G401.6 (cell line): ENCODE measurements at regions not wholly inside any gene's neighbourhood (a gene's known extent, or its start where the extent isn't known, plus 50 kb on each side); places are given as distances from the start of the nearest gene placed in this dataset.

Experiments
- FAIRE-seq: peaks from 2 replicates; lab custom pipeline; 2012; peaks lifted over from hg19 to GRCh38; lab: Jason Lieb, UNC

- FAIRE-seq: no peak
Measured at GRCh38 chr10:125397608-125398007, 237.2 kb upstream of the CTBP2 start.

DNA sequence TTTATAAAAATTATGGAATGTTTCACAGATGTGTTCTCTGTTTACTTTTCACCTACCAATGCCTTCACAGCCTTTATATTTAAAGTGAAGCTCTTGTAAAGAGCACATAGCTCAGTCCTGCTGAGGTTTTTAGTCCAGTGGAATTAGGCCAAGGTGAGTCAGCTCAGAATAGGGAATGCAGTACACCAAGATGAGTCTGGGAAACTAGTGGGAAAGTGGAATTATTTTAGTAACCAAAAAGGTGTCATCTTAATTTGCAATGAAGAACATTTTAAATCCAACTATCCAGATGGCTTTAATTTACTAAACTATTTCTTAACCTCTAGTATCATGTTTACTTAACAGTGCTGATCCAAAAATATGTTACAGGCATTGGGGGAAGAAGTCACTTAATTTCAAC, 236.3 kb upstream of the CTBP2 start:
- FAIRE-seq: no peak

GRCh38 chr10:125392609-125393008, 232.2 kb upstream of the CTBP2 start:
- no peak for FAIRE-seq

- FAIRE-seq: no peak
Measured at GRCh38 chr10:125392154-125392553, 231.8 kb upstream of the CTBP2 start.

DNA sequence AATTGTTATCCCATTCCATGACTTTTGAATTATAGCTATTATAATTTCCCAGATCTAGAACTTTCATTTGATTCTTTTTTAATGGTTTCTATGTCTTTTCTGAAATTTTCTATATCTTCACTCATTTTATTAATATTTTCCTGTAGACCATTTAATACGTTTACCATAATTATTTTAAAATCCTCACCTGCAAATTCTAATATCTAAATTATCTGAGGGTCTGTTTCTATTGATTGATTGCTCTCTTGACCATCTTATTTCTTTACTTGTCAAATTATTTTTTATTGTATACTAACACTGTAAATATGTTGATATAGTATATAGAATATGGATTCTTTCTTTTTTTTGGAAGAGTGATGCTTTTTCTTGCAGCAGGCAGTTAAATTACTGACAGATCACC, 229.3 kb upstream of the CTBP2 start:
- no peak for FAIRE-seq

- no peak for FAIRE-seq
Measured at GRCh38 chr10:125379592-125379991, 219.2 kb upstream of the CTBP2 start.

DNA sequence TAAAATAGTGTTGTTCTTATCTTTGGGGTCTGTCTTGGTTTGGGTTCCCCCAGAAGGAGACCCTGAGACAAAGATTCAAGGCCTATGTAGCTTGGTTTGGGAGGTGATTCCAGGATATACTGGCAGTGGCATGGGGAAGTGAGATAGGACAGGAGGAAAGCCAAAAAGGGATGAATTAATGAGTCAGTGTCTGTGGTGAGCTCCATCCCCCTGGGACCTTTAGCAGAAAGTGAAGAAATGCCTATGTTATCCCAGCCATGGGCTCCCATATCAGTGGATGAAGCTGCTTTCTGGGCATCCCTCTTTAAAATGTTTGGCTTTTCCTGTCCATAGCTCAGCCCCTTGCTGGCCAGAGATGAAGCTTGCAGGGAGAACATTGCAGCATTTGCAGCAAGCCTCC, 217.0 kb upstream of the CTBP2 start:
- FAIRE-seq: no peak

DNA sequence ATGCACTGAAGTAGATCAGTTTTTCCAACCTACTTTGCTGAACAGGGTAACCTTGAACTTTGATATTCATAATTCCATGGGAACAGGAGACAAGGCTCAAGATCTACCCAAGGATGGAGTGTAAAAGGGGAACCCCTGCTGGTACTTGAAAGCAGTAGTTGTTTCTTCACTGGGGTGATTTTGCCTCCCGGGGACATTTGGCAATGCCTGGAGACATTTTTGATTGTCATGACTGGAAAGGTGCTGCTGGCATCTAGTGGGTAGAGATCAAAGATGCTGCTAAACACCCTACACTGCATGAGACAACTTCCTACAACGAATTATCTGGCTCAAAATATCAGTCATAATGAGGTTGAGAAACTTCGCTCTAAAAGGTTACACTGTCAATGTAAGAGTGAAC, 214.8 kb upstream of the CTBP2 start:
- no peak for FAIRE-seq

- no peak for FAIRE-seq
Measured at GRCh38 chr10:125373546-125373945, 213.2 kb upstream of the CTBP2 start.

GRCh38 chr10:125370578-125370977, 210.2 kb upstream of the CTBP2 start:
- FAIRE-seq: no peak

- no peak for FAIRE-seq
Measured at GRCh38 chr10:125369382-125370326, 209.3 kb upstream of the CTBP2 start.

GRCh38 chr10:125368146-125368545, 207.8 kb upstream of the CTBP2 start:
- no peak for FAIRE-seq

DNA sequence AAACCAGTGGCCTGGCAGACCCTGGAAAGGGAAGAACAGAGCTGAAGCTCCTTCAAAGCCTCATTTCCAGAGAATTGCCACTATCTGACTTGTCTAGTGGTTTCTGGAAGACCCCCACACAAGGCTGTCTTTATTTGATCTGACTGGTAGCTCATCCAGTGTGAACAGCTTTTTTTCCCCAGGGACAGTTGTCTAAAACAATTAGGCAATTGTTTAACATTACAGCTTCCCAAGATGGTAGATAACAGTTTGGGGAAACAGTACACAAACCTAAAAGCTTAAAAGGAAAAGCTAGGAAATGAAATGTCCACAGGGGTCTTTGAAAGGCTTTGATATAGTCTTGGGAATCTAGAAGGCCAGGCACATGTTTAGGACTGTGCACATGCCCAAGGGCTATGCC, 203.4 kb upstream of the CTBP2 start:
- FAIRE-seq: no peak

GRCh38 chr10:125362950-125363349, 202.6 kb upstream of the CTBP2 start:
- FAIRE-seq: no peak

- FAIRE-seq: no peak
Measured at GRCh38 chr10:125359401-125359800, 199.0 kb upstream of the CTBP2 start.

GRCh38 chr10:125355657-125356056, 195.3 kb upstream of the CTBP2 start:
- no peak for FAIRE-seq

DNA sequence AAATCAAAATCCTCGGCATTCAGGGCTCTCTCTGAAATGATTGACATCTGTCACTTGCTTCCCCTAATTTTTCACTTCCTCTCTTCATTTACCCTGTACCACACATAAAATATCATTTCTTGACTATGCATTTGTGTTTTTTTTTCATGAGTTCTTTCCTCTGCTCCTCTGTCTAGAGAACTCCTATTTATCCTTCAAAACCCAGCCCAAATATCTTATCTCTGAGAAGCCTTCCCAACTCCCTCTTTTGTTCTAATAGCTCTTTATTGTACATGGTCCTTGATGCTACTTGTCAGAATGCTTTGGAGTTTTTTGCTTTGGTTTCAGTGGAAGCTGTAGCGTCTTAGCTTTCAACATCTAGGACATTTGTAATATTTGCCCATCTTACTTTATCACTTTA, 190.2 kb upstream of the CTBP2 start:
- FAIRE-seq: no peak

DNA sequence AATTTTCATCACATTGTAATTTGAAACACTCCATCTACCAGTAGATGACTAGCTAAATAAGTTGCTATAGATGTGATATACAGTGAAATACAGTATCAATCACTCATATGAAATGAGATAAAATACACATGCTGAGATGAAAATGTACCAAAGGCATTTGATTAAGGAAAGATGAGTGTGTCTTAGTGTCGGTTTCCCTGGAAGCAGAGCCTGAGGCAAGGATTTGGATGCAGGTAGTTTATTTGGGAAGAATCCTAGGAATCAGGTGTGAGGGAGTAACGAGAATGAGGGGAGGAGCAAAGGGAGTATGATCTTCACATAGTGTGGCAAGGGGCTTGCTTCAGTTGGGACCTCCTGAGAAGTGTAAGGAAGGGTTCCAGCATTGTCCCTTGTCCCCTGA, 188.2 kb upstream of the CTBP2 start:
- no peak for FAIRE-seq

DNA sequence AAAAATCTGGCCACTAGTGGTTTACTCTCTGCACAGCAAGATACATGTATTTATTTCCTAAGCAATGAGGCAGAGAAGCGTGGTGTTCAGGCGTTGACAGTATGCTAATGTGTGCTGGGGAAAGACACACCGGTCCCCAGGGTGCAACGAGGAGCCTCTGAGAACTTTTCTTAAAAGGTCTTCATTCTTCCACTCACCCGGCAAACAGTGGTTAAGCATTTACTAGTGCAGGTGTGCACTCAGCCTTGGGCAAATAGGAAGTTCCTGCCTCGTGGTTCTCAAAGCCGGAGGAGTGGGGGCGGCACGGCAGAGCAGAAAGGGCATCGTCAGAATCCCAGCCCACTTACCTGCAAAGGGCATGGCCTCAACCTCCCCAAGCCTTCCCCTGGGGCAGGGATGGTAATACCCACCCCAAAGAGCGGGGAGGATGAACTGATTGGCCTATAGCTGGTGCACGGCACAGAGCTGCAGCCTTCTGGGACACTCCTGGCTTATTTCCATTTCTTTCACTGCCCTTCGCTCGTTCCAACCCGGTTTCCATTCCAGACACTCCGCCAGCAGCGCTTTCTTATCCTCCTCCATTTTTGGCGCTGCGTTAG, 184.3 kb upstream of the CTBP2 start:
- no peak for FAIRE-seq

- FAIRE-seq: no peak
Measured at GRCh38 chr10:125343983-125344382, 183.6 kb upstream of the CTBP2 start.

GRCh38 chr10:125343118-125343925, 183.0 kb upstream of the CTBP2 start:
- FAIRE-seq: peak; percentile 44

- no peak for FAIRE-seq
Measured at GRCh38 chr10:125341611-125342010, 181.2 kb upstream of the CTBP2 start.

- no peak for FAIRE-seq
Measured at GRCh38 chr10:125340903-125341302, 180.5 kb upstream of the CTBP2 start.
